ENCODE measurements at regions not wholly inside any gene's neighbourhood (a gene's known extent, or its start where the extent isn't known, plus 50 kb on each side); places are given as distances from the start of the nearest gene placed in this dataset.
"Not testable (repeated sequence)": the region's sequence is repeated elsewhere in the genome, so short reads cannot be mapped to it uniquely, and the experiment has no call there.

GRCh38 chr16:48680881-48681280, 70.9 kb upstream of the N4BP1 start:
- 89% methylated on average over 3 of the region's 3 CpGs for WGBS

DNA sequence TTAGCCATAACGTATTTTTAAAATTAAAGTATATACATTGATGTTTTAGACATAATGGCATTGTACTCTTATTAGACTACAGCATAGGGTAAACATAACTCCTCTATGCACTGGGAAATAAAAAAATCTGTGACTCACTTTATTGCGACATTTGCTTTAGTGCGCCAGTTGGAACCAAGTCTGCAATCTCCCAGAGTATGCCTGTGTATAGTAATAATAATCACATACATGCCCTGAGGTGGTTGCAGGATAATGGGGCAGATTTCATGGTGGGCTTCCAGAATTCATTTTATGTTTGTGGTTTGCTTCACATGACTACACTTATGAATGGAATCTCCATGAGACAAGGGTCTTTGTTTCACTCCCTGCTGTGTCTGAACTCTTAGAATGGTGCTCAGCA, 66.9 kb upstream of the N4BP1 start:
- no peaks in the 10 kb centered on the region for H3K27me3 ChIP-seq
- H3K27ac ChIP-seq: no peak overlapping the region
- TF ChIP-seq EP300 (IDR thresholded peaks at IDR 0.05): no peak
- no peak for TF ChIP-seq POLR2A (IDR thresholded peaks at IDR 0.05)
- no peak for TF ChIP-seq POLR2AphosphoS5 (IDR thresholded peaks at IDR 0.05)
- TF ChIP-seq, protein P1, sequence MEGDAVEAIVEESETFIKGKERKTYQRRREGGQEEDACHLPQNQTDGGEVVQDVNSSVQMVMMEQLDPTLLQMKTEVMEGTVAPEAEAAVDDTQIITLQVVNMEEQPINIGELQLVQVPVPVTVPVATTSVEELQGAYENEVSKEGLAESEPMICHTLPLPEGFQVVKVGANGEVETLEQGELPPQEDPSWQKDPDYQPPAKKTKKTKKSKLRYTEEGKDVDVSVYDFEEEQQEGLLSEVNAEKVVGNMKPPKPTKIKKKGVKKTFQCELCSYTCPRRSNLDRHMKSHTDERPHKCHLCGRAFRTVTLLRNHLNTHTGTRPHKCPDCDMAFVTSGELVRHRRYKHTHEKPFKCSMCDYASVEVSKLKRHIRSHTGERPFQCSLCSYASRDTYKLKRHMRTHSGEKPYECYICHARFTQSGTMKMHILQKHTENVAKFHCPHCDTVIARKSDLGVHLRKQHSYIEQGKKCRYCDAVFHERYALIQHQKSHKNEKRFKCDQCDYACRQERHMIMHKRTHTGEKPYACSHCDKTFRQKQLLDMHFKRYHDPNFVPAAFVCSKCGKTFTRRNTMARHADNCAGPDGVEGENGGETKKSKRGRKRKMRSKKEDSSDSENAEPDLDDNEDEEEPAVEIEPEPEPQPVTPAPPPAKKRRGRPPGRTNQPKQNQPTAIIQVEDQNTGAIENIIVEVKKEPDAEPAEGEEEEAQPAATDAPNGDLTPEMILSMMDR (IDR thresholded peaks at IDR 0.05): no peak
- no peaks in the 10 kb centered on the region for H3K36me3 ChIP-seq
- no peaks in the 10 kb centered on the region for H3K9me3 ChIP-seq
- H3K4me3 ChIP-seq: no peak overlapping the region
- WGBS: 80% methylated on average over 3 of the region's 3 CpGs
- H3K4me1 ChIP-seq: no peaks in the 10 kb centered on the region
- DNase-seq (ENCODE audit: low spot score in 2 of 2): no peak

More at GRCh38 chr16:48680881-48681280, 70.9 kb upstream of the N4BP1 start:
- DNase-seq (ENCODE audit: low spot score in 2 of 2): no peak
- Histone ChIP-seq H3K4me1 (no peaks in the 10 kb centered on the region), H3K4me3 (no peak overlapping the region), H3K27me3 (no peaks in the 10 kb centered on the region), H3K27ac (no peak overlapping the region), H3K36me3 (no peaks in the 10 kb centered on the region), H3K9me3 (no peaks in the 10 kb centered on the region)
- TF ChIP-seq POLR2A (IDR thresholded peaks at IDR 0.05): no peak
- TF ChIP-seq EP300 (IDR thresholded peaks at IDR 0.05): no peak
- TF ChIP-seq POLR2AphosphoS5 (IDR thresholded peaks at IDR 0.05): no peak
- TF ChIP-seq, protein P1 (IDR thresholded peaks at IDR 0.05): no peak

- H3K4me1 ChIP-seq; H3K4me3 ChIP-seq; DNase-seq (ENCODE audit: low spot score in 2 of 2); H3K36me3 ChIP-seq; H3K9me3 ChIP-seq; H3K27me3 ChIP-seq; H3K27ac ChIP-seq: not testable (repeated sequence)
- 64% methylated on average over 5 of the region's 8 CpGs for WGBS
These were observed 58.2 kb upstream of the N4BP1 start for GRCh38 chr16:48668184-48668583.

DNA sequence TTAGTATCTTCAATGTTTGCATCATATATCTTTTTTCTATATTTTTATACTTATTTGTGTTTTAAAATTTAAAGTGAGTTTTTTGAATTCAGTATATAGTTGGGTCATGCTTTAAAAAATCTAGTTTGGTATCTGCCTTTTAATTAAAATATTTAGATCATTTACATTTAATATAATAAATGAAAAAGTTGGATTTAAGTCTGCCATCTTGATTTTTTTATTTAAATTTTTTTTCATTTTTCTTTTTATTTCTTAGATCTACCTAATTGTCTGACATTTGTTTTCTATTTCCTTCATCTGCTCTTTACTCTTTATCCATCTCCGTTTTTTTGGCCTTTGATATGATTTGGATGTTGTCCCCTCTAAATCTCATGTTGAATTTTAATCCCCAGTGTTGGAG, 50.0 kb upstream of the N4BP1 start:
- Histone ChIP-seq H3K4me3 (no peak overlapping the region), H3K4me1 (no peaks in the 10 kb centered on the region), H3K36me3 (no peaks in the 10 kb centered on the region), H3K9me3 (peaks cover 23% of the 10 kb centered on the region), H3K27ac (no peak overlapping the region), H3K27me3 (no peaks in the 10 kb centered on the region)
- DNase-seq (ENCODE audit: low spot score in 2 of 2): no peak
- 83% methylated on average over 1 of the region's 1 CpG for WGBS
- TF ChIP-seq POLR2AphosphoS5 (IDR thresholded peaks at IDR 0.05) (no peak), EP300 (IDR thresholded peaks at IDR 0.05) (no peak), POLR2A (IDR thresholded peaks at IDR 0.05) (no peak)
- TF ChIP-seq, protein P1 (IDR thresholded peaks at IDR 0.05): no peak

All from suprapubic skin (tissue), 4 donors.